Activated CD4-positive, alpha-beta T cell treated with anti-CD3 and anti-CD28 coated beads, Interleukin-2, amount 50 U/mL, for 48 hours (primary cell): ENCODE measurements at regions not wholly inside any gene's neighbourhood (a gene's known extent, or its start where the extent isn't known, plus 50 kb on each side); places are given as distances from the start of the nearest gene placed in this dataset.

Experiments used
- DNase-seq, 2 experiments: peaks; one replicate each; pipeline ENCODE4 v3.0.0-alpha.2; 2020

DNA sequence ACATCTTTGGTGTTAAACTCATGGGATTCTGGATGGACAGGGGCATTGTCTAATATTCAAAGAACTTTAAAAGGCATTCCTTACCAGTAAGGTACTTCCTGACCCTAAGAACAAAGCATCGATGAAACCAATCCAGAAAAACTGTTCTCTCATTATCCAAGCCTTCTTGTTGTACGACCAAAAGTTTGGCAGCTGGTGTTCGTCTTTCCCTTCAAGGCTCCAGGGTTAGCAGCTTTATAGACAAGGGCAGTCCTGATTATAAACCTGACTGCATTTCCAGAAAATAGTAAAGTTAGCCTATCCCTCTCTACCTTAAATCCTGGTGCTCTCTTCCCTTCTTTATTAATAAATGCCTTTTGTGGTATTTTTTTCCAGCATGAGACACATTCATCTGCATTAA lies 149.4 kb upstream of the MRPS30 start:
- DNase-seq: no peak

DNA sequence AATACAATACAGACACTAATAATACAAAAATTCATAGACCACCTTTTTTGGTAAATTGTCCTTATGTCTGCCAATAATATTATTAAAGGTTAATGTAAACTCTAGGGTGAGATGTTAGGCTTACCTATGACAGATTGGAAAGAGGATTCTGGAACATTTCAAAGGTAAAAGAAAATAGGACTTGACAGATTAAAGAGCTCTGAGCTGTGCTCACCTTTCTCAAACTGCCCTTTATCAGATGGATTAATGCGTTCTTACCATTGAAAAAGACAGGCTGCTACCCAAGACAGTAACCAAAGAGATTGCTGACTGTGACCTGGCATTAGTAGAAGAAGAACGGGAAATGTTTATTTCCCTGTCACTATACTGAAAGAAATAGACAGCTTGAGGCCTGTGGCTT lies 156.1 kb upstream of the MRPS30 start:
- no peak for DNase-seq

DNA sequence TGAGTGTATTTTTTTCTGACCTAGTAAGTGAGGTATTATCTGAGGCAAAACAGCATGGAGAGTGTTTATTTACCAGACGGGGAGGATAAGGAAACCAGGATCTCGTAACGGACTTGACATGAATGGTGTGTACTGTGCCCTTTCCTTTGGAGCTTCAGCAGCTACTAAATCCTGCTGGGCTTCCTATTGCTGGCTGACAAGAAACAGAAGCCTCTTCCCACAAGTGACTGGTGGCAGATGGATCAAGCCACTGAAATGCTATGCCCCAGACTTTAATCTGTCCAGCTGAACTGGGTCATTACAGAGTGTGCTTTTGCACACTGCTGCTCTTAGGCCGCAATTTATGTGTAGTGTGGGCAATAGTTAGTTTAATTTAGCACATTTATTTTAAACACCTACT lies 162.7 kb upstream of the MRPS30 start:
- no peak for DNase-seq

DNA sequence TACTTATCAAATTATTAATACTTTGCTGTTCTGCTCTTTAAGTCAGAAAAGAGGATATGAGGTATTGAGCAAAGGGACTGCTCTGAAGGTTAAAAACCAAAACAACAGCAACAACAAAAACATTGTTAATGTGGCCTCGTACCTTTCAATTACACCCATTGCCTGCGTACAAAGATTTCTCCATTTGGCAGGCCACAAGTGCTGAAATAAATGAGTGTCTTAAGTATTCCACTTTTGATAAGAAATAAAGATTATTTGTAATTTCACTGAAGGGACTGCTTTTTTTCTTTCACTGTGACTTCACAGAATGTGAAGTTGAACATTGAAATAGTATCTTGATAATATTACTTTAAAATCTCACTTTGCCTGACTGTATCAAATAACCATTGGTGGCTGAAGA lies 163.2 kb upstream of the MRPS30 start:
- no peak for DNase-seq

DNA sequence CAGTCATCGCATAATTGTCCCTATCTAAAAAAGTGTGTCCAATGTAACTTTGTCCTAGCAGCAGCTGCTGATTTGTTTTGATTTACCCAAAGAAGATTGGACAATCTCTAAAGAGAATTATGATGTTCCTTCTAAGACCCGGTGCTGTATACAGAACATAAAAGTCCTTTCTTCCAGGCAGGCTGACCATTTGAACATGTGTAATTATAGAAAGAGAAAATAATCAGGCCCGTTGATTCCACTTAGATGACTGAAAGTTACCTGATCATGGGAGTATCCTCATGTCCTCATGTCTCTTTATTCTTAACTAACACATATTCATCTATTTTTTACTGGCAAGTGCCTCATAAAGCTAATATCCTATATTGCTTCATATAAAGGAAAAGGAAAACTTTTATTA lies 164.1 kb upstream of the MRPS30 start:
- no peak for DNase-seq

DNA sequence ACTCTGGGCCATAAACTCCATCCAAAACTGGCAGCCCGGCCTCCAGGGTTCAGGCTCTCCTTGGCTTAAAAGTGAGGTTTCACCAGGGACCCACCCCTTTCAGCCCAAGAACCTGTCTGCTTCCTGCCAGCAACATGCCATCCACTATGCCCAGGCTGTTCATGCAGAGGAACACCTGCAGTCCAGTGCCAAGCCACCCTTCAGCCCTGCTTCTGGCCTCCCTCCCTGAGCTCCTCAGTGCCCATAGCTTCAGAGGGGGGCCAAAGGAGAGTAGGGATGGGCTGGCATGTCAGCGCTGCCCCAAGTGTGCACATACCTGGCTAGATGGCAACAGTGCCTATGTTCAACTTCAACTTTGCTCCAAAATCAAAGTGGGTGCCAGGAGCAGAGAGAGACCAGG lies 166.9 kb upstream of the MRPS30 start:
- DNase-seq: no peak

DNA sequence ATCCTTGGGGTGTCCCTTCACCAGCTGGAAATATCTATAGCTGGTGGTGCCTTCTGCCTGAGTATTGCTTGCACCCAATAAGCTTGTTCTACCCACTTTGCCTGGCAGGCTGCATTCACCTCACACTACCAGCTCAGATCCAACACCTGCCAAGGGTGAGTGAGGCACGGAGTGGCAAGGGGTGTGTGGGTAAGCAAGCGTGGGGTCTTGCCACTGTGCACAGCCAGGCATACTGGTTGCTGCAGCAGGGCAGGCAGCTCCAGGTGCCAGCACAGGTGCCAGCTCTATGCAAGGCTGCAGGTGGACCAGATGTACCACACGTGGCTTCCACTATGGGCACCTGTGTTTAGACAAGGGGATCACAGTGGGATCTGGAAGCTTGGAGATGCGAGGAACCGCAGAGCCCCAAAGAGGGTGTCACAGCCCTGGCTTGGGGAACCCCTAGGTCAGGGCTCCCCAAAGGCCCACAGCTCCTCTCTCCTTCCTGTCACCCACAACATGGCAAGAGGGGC lies 167.7 kb upstream of the MRPS30 start:
- no peak for DNase-seq

DNA sequence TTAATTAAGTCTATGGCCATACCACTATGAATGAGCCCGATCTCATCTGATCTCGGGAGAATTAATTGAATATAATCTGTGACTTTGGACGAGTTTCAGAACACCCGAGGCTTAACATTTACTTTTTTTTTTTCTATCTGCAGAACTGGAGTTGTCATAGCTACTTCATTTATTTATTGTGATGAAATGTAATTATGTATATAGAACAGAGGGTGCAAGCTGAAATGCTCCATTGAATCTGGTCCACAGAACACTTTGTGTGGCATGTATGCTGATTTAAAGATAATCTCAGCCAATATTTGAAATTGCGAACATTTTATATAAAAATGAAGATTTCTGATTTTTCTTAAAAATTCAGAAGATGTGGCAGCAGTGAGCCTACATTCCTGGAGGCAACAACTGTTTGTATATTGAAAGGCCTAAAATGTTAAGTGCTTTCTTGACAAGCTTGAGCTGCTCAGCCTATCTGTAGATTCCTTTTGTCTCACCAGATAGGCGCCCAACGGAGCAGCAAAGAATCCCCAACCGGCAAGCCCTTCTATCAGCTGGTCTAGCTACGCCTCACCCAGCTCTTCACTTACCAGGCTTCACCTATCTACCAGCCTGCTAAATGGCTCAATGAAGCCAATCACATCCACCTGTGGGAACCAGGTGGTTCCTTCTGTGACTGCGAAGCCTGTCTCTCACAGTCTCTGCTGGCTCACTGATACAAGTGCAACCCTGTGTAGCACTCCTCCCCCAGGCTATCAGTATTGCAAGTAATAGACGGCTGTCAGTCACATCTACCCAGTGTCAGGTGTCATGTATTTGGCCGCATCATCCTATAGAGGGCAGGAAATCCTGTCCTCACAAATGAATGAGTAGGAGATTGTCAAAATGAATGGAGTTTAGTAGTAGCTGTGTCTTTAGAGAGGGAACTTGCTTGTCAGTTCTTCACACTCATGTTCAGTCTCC lies 170.6 kb upstream of the MRPS30 start:
- DNase-seq: no peak

DNA sequence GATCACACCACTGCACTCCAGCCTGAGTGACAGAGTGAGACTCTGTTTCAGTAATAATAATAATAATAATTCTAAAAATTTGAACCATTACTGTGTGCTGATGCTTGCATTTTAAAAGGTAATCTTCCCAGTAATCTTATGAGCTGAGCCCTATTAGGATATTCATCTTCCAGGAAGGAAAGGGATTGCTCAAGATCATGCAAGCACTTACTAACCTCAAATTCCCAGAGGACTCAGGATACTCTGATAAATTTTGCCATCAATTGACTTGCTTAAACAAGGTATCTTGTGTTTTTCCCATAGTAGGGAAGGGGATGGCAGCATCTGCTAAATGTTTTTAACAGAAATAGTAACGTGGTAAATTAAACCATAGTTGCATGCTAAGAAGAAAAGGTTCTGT lies 176.4 kb upstream of the MRPS30 start:
- no peak for DNase-seq

DNA sequence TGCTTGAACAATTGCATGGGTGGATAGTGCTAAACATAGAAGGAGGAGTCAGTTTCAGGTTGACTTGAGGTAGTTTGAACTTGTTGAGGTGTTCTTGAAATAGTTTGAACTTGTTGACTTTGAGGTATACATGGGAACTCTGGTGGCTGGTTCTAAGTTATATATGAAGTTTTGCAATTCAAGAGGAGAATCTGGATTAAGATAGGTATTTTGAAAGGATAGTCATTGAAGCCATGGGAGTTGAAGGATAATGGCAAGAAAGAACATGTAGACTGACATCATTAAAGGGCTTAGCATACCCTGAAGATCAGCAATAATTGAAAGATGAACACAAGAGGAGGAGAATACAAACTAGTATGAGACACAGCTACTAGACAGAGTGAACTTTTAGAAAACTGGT lies 181.9 kb upstream of the MRPS30 start:
- DNase-seq: no peak

DNA sequence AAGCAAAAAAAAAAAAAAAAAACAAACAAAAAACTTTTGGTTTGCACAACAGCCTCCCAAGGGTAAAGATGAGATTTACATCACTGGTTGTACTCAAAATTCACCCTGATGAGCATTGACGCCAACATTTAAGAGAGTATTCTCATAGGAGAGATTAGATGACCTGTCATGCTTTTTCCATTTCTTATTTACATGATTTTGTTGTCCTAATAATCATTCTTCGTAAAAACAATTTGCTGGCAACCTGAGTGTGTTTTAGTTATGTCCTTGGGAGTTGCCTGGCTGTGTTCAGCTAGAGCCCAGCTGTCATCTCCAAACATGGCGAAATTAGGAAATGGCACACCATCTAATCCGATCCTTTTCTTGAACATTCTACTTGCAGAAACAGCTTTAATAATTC lies 186.4 kb upstream of the MRPS30 start:
- DNase-seq: no peak

DNA sequence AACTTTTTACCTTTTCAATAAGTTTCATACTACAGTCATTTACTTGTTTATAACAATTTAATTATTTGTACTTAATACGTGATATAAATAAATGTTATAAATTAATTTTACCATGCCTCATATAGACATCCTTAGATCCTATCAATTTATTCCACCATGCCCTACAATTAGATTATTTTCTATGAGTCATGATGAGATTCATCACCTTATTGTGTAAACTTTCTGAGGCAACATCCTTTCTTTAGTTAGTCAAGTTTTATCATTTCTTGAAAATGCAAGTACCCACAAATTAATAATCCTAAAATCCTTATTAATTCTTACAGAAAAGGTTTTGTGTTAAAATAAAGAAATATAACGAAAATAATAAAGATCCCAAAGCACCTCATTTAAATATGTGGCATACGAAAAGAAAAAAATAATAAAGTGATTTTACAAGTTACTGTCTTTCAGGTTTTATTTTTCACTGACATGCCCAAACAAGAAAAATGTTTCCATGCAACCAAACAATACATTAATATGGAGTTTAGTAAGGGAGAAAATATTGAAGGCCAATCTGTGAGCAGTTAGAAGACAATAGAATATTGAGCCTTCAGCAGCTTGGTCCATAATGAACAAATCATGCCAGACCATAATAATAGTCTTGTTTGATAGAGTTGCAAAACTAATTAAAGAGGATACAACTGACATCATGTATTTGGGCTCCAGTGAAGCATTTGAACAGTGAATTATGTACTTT lies 188.7 kb upstream of the MRPS30 start:
- DNase-seq: no peak

DNA sequence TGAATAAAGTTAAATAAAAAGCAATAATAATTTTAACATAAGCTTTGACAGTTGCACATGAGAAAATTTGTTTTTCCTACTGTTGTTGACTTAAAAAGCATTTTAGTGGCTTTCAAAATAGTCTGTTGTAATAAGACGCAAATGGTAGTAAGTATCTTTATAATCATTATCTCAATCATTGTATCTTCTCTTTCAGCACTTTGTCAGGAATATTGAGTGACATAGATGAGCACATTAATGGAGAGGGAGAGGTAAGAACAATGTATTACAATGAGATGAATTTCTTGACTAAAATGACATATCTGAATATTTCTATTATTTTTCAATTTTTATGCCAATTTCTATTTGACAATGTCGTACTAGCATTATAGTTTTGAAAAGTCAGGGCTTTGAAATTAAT lies 193.9 kb upstream of the MRPS30 start:
- DNase-seq: no peak

DNA sequence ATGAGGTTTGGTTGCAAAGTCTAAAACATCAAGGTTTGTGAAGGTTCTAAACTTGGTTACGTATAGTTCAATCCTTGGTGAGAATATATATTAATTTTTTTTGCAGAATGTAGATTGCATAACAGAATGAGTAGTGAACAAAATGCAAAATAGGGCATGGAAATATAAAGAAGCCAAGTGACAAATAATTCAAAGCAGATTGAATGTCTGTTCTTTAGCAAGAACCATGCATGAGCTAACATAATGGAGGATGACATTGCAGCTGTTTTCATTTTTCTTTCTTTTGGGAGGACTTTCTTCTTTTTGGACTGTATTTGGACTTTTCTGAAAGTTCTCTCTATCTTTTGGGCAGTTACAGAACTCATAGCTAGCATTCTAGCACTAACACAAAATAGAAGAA lies 194.8 kb upstream of the MRPS30 start:
- no peak for DNase-seq

DNA sequence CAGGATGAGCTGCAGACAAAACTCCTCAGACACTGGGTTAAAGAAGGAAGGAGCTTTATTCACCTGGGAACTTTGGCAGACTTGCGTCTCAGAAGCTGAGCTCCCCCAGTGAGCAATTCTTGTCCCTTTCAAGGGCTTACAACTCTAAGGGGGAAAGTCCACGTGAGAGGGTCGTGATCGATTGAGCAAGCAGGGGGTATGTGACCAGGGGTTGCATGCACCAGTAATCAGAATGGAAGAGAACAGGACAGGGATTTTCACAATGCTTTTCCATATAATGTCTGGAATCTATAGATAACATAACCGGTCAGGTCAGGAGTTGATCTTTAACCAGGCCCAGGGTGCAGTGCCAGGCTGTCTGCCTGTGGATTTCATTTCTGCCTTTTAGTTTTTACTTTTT lies 202.8 kb upstream of the MRPS30 start:
- DNase-seq: no peak

DNA sequence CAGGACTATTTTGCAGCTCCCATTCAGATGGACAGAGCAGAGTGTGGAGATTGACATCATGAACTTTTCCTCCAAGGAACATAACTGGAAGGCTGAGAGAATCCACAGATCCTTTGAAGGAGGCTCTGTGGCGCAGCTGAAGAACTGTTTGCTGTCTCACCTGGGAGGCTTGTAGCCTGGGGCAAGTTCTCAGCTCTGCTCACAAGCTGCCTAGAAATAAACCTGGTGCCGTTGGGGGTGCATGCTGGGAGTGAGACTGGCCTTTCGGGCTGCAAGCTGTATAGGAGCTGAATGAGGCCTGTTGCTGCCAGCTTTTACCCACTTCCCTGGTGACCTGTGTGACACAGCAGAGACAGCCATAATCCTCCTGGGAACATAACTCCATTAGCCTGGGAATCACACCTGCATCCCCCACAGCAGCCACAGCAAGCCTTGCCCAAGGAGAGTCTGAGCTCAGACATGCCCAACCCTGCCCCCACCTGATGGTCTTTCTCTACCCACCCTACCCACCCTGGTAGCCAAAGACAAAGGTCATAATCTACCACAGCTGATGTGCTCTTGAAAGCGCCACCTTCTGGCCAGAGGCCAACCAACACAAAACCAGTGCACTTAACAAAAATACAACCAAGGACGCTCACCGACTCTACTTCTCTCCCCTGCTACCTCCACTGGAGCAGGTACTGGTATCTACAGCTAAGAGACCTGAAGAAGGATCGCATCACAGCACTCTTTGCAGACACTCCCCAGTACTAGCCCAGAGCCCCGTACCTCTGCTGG lies 205.1 kb upstream of the MRPS30 start:
- DNase-seq: no peak

DNA sequence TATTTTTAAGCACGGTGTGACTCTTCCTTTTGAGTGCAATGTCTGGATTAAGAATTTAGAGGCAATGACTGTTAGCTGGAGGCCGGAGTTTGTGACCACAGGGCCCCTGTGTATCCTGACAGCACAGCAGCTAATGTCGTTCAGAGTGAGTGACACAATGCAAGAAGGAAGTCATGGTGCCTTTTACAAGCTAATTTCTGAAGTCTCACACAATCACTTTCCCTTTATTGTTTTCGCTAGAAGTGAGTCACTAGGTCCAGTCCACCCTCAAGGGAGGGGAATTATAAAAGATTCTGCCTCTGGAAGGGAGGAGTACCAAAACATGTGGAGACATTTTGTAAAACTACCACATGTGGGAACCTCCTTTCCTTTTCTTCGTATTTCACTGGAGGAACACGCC lies 185.5 kb upstream of the FGF10 start:
- no peak for DNase-seq

DNA sequence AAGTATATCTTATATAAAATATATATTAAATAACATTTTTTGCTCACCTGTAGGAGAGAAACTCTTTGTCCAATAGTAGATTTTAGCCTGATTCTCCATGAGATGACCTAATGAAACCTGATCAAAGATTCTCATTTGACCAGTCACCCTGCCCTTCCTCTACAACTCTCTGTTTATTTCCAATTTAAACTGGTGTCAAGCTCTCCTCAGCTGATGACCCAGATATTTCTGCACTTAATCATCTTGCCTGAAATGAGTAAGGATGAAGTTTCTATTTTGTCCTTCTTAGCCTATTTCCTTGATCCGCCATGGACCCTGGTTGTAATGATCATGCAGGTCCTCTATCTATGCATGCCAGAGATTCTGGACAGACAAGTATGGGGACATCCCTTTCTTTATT lies 179.3 kb upstream of the FGF10 start:
- DNase-seq: no peak

DNA sequence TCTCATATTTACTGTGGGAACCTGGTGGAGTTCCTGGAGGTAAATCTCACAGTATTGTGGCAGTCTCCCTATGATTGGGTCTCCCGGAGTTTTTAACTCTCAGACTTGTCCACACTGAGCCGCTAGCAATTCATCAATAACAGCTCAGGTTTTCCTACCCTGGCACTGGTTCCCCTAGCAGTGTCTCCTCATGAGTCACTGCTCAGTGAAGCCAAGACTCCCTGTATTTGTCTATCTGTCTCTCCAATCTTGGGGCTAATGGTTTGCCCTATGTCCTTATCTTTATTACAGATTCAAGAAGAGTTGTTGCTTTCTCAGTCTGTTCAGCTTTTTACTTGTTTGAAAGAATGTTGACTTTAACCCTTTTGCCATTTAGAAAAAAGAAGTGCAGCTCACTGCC lies 176.7 kb upstream of the FGF10 start:
- no peak for DNase-seq

DNA sequence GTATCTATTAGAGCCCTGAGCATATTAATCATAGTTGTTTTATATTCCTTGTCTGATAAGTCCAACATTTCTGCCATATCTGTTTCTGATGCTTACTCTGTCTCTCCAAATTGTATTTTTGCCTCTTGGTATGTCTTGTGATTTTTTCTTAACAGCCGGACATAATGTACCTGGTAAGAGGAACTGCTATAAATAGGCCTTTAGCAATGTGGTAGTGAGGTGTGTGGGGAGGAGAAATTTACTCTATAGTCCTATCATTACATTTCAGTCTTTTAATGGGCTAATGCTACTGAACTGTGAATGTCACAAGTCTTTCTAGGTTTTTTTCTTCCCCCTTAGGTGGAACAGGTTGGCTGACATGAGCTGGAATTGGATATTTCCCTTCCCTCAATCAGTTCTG lies 176.1 kb upstream of the FGF10 start:
- no peak for DNase-seq

DNA sequence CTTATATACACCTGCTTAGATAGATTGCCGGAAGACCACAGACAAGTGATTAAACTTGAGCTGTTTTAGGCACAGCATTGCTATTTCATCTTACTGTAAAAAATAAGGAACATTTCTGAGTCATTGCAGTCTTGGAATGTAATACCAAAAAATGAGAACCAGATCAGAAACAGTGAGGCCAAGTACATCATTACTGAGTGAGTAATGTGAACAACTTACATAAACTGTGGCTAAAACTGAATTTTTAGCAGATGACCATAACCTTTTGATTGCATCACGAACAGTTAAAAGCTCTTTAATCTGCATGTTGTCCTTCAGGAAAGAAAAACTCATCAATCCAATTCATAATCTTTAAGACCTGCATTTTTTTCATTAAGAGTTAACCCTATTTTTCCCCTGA lies 157.1 kb upstream of the FGF10 start:
- no peak for DNase-seq

DNA sequence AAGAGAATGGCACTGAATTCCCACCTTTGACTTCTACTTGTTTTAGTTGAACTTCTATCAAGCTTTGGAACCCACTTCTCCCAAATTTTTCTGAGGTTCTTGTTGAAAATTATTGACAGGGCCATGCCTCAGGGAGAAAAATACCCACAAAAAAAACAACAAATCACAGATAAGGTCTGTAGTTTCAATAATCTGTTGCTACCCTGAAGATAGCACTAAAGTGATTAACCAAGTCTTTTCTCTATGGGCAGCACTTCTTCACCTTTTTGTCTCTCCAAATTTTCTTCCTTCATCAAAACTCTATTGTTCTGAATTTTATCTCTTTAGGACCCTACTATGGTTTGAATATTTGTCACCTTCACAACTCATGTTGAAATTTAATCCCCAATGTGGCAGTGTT lies 154.3 kb upstream of the FGF10 start:
- DNase-seq: no peak

DNA sequence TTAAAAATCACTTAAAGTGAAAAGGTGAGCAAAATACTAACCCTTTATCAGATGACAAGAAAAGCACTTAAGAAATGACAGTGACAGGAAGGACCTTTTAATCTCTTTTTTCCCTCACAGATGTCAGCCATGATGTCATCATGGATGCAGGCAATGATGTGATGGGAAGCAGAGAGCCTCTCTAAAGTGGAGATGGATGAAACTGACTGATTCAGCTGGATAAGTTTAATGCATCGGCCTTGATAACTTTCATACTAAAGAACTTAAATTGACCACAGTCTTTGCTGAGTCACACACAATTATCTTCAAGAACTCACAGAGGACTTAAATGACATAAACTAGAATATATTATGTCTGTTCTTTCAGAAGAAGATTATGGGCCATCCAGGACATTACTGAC lies 153.2 kb upstream of the FGF10 start:
- DNase-seq: no peak

DNA sequence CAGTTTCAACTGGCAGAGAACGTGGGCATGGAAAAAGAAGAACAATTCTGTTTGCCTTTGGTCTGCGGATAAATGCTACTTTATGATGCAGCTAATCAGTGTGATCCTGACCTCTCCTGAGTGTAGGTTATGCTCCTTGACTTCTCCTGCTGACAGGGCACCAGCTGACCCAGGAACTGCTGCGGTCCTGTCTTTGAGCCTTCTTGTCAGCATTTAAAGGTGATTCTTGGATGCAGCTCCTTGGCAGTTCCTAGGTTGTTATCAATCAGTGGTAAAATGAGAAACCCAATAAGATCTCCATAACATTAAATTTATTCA lies 150.3 kb upstream of the FGF10 start:
- no peak for DNase-seq
